H1 (cell line): ENCODE measurements at regions not wholly inside any gene's neighbourhood (a gene's known extent, or its start where the extent isn't known, plus 50 kb on each side); places are given as distances from the start of the nearest gene placed in this dataset.

Experiments
- ATF2 ChIP-seq: IDR thresholded peaks from 2 replicates; pipeline ENCODE4 v1.6.1; 2012; ENCODE audit warnings: low read length, inconsistent platforms
- ATF3 ChIP-seq: IDR thresholded peaks from 2 replicates; pipeline ENCODE4 v1.6.1; 2011; ENCODE audit warnings: low read depth, mild to moderate bottlenecking, low read length; ENCODE audit not compliant: insufficient read depth

GRCh38 chr10:4256971-4257370, 472.0 kb upstream of the KLF6 start (continued):
- no peak for TF ChIP-seq ATF2
- TF ChIP-seq ATF3: no peak
- TF ChIP-seq, all 59 proteins: peak for 0
